Mammary epithelial cell (primary cell): ENCODE measurements at regions not wholly inside any gene's neighbourhood (a gene's known extent, or its start where the extent isn't known, plus 50 kb on each side); places are given as distances from the start of the nearest gene placed in this dataset.

Experiments
- CTCF ChIP-seq, 2 donors: IDR thresholded peaks in 1 of 2; conservative IDR thresholded peaks in 1 of 2; 2 replicates each; pipeline ENCODE4 v1.5.1; 2011 to 2012; ENCODE audit warnings: inconsistent platforms in 2 of 2, low read length in 2 of 2, mild to moderate bottlenecking in 2 of 2, control low read depth in 1 of 2, low read depth in 1 of 2; ENCODE audit not compliant: insufficient read depth in 1 of 2; ENCODE audit errors: extremely low read depth in 1 of 2
- EZH2 ChIP-seq: IDR thresholded peaks from 2 replicates; pipeline ENCODE4 v1.6.1; 2012; ENCODE audit warnings: low read length, inconsistent platforms, borderline replicate concordance

- no peak for TF ChIP-seq CTCF (conservative IDR thresholded peaks at IDR 0.05 in 1 of 2, IDR thresholded peaks at IDR 0.05 in 1 of 2; ENCODE audit: extremely low read depth in 1 of 2, insufficient read depth in 1 of 2, low read depth in 1 of 2, low read length in 2 of 2)
- TF ChIP-seq EZH2: no peak
Observed at GRCh38 chr3:5425371-5425770, 237.9 kb downstream of the EDEM1 start.
